ENCODE measurements at regions not wholly inside any gene's neighbourhood (a gene's known extent, or its start where the extent isn't known, plus 50 kb on each side); places are given as distances from the start of the nearest gene placed in this dataset.
"Not testable (repeated sequence)": the region's sequence is repeated elsewhere in the genome, so short reads cannot be mapped to it uniquely, and the experiment has no call there.

GRCh38 chr2:220814441-220814840, 757.7 kb downstream of the EPHA4 start:
- Histone ChIP-seq H3K4me1 (no peaks in the 10 kb centered on the region), H3K36me3 (no peaks in the 10 kb centered on the region), H3K4me3 (no peak overlapping the region), H3K27me3 (no peaks in the 10 kb centered on the region), H3K27ac (no peak overlapping the region), H3K9me3 (no peaks in the 10 kb centered on the region)
- intact Hi-C loops (cut with DNase I; ENCODE audit: low total_unique reads) (no loop called here), in situ Hi-C loops (cut with MboI; ENCODE audit: low pct_ligation_motif_present in 1 of 4, low pct_unique_long_range_greater_than_20kb in 1 of 4, low sequenced_read_pairs in 3 of 4) (no loop called here)
- no peak for DNase-seq
- WGBS, 2 donors (ENCODE audit: low coverage in 1 of 2) = 60 to 71% methylated on average over 4 of the region's 4 CpGs
- no peak for TF ChIP-seq CTCF (IDR thresholded peaks at IDR 0.05)
- TF ChIP-seq POLR2AphosphoS5 (IDR thresholded peaks at IDR 0.05) = no peak
- no peak for TF ChIP-seq POLR2A (IDR thresholded peaks at IDR 0.05)
- no peak for TF ChIP-seq EP300 (IDR thresholded peaks at IDR 0.05; ENCODE audit: low read depth)

- in situ Hi-C loops (cut with MboI; ENCODE audit: low pct_ligation_motif_present in 1 of 4, low pct_unique_long_range_greater_than_20kb in 1 of 4, low sequenced_read_pairs in 3 of 4) (no loop called here), intact Hi-C loops (cut with DNase I; ENCODE audit: low total_unique reads) (no loop called here)
- H3K4me1 ChIP-seq = no peaks in the 10 kb centered on the region
- H3K36me3 ChIP-seq = no peaks in the 10 kb centered on the region
- H3K27ac ChIP-seq = no peak overlapping the region
- H3K27me3 ChIP-seq = no peaks in the 10 kb centered on the region
- TF ChIP-seq POLR2AphosphoS5 (IDR thresholded peaks at IDR 0.05) = no peak
- TF ChIP-seq POLR2A (IDR thresholded peaks at IDR 0.05) = no peak
- TF ChIP-seq EP300 (IDR thresholded peaks at IDR 0.05; ENCODE audit: low read depth) = no peak
- TF ChIP-seq CTCF (IDR thresholded peaks at IDR 0.05) = no peak
- H3K9me3 ChIP-seq = no peaks in the 10 kb centered on the region
- H3K4me3 ChIP-seq = no peak overlapping the region
- DNase-seq = no peak
- 79 to 81% methylated on average over 2 of the region's 2 CpGs for WGBS, 2 donors (ENCODE audit: low coverage in 1 of 2)
These were observed 756.4 kb downstream of the EPHA4 start for GRCh38 chr2:220815698-220816097.

GRCh38 chr2:220821683-220822082, 750.4 kb downstream of the EPHA4 start:
- in situ Hi-C loops (cut with MboI; ENCODE audit: low pct_ligation_motif_present in 1 of 4, low pct_unique_long_range_greater_than_20kb in 1 of 4, low sequenced_read_pairs in 3 of 4) (no loop called here), intact Hi-C loops (cut with DNase I; ENCODE audit: low total_unique reads) (no loop called here)
- no peaks in the 10 kb centered on the region for H3K27me3 ChIP-seq
- H3K4me1 ChIP-seq = no peaks in the 10 kb centered on the region
- no peak for DNase-seq
- no peaks in the 10 kb centered on the region for H3K9me3 ChIP-seq
- H3K4me3 ChIP-seq = no peak overlapping the region
- 33 to 81% methylated on average over 1 of the region's 1 CpG for WGBS, 2 donors (ENCODE audit: low coverage in 1 of 2)
- TF ChIP-seq POLR2A (IDR thresholded peaks at IDR 0.05) (no peak), CTCF (IDR thresholded peaks at IDR 0.05) (no peak), EP300 (IDR thresholded peaks at IDR 0.05; ENCODE audit: low read depth) (no peak), POLR2AphosphoS5 (IDR thresholded peaks at IDR 0.05) (no peak)
- no peak overlapping the region for H3K27ac ChIP-seq
- H3K36me3 ChIP-seq = no peaks in the 10 kb centered on the region

GRCh38 chr2:220823590-220823989, 748.5 kb downstream of the EPHA4 start:
- H3K27me3 ChIP-seq; in situ Hi-C loops (cut with MboI; ENCODE audit: low pct_ligation_motif_present in 1 of 4, low pct_unique_long_range_greater_than_20kb in 1 of 4, low sequenced_read_pairs in 3 of 4); DNase-seq; H3K4me3 ChIP-seq; H3K9me3 ChIP-seq; H3K27ac ChIP-seq; intact Hi-C loops (cut with DNase I; ENCODE audit: low total_unique reads); H3K36me3 ChIP-seq; H3K4me1 ChIP-seq: not testable (repeated sequence)

GRCh38 chr2:220833446-220833845, 738.7 kb downstream of the EPHA4 start:
- no peaks in the 10 kb centered on the region for H3K9me3 ChIP-seq
- DNase-seq = no peak
- no peaks in the 10 kb centered on the region for H3K4me1 ChIP-seq
- intact Hi-C loops (cut with DNase I; ENCODE audit: low total_unique reads) (no loop called here), in situ Hi-C loops (cut with MboI; ENCODE audit: low pct_ligation_motif_present in 1 of 4, low pct_unique_long_range_greater_than_20kb in 1 of 4, low sequenced_read_pairs in 3 of 4) (no loop called here)
- TF ChIP-seq EP300 (IDR thresholded peaks at IDR 0.05; ENCODE audit: low read depth) (no peak), CTCF (IDR thresholded peaks at IDR 0.05) (no peak), POLR2A (IDR thresholded peaks at IDR 0.05) (no peak), POLR2AphosphoS5 (IDR thresholded peaks at IDR 0.05) (no peak)
- H3K36me3 ChIP-seq = no peaks in the 10 kb centered on the region
- H3K27me3 ChIP-seq = no peaks in the 10 kb centered on the region
- 60 to 66% methylated on average over 1 of the region's 1 CpG for whole genome bisulfite sequencing, 2 donors (ENCODE audit: low coverage in 1 of 2)
- no peak overlapping the region for H3K4me3 ChIP-seq
- no peak overlapping the region for H3K27ac ChIP-seq

Data from transverse colon (tissue), 4 donors.